Muscle layer of colon (tissue), 2 donors: ENCODE measurements at regions not wholly inside any gene's neighbourhood (a gene's known extent, or its start where the extent isn't known, plus 50 kb on each side); places are given as distances from the start of the nearest gene placed in this dataset.

ENCODE experiments used
- H3K27ac ChIP-seq: one replicate; pipeline ENCODE4 v1.7.0; 2013; ENCODE audit warnings: low read depth, mild to moderate bottlenecking, low read length, moderate library complexity
- H3K27me3 ChIP-seq, 2 donors: one replicate each; pipeline ENCODE4 v1.7.0; 2013; ENCODE audit warnings: low read length in 2 of 2, mild to moderate bottlenecking in 2 of 2; ENCODE audit not compliant: insufficient read depth in 2 of 2, control insufficient read depth in 1 of 2
- H3K36me3 ChIP-seq: one replicate; pipeline ENCODE4 v1.7.0; 2013; ENCODE audit warnings: mild to moderate bottlenecking, low read length; ENCODE audit not compliant: insufficient read depth
- H3K4me1 ChIP-seq: one replicate; pipeline ENCODE4 v1.7.0; 2013; ENCODE audit warnings: mild to moderate bottlenecking, low read length; ENCODE audit not compliant: insufficient read depth
- H3K4me3 ChIP-seq, 2 donors: one replicate each; pipeline ENCODE4 v1.7.0; 2013; ENCODE audit warnings: low read length in 2 of 2, low read depth in 1 of 2, mild to moderate bottlenecking in 1 of 2, moderate library complexity in 1 of 2
- H3K9ac ChIP-seq: one replicate; pipeline ENCODE4 v1.7.0; 2013; ENCODE audit warnings: low read length
- H3K9me3 ChIP-seq: one replicate; pipeline ENCODE4 v1.7.0; 2013; ENCODE audit warnings: mild to moderate bottlenecking, low read length
- donor health status: abdominal sarcoma.
- donor health status: Adenocarcinoma of cecum.

GRCh38 chr4:72828864-72829263, 240.7 kb downstream of the COX18 start:
- no peak overlapping the region for H3K4me3 ChIP-seq
- H3K27ac ChIP-seq, result no peak overlapping the region
- no peaks in the 10 kb centered on the region for H3K27me3 ChIP-seq
- no peaks in the 10 kb centered on the region for H3K36me3 ChIP-seq
- H3K4me1 ChIP-seq, result no peaks in the 10 kb centered on the region
- H3K9ac ChIP-seq, result no peak overlapping the region
- no peaks in the 10 kb centered on the region for H3K9me3 ChIP-seq

- H3K36me3 ChIP-seq, result no peaks in the 10 kb centered on the region
- H3K9me3 ChIP-seq, result no peaks in the 10 kb centered on the region
- H3K4me3 ChIP-seq, result no peak overlapping the region
- H3K27me3 ChIP-seq, result no peaks in the 10 kb centered on the region
- H3K4me1 ChIP-seq, result no peaks in the 10 kb centered on the region
- no peak overlapping the region for H3K9ac ChIP-seq
- H3K27ac ChIP-seq, result no peak overlapping the region
Measured at GRCh38 chr4:72827968-72828367, 241.5 kb downstream of the COX18 start.

- Histone ChIP-seq H3K36me3 (no peaks in the 10 kb centered on the region), H3K4me3 (no peak overlapping the region), H3K4me1 (no peaks in the 10 kb centered on the region), H3K9me3 (no peaks in the 10 kb centered on the region), H3K9ac (no peak overlapping the region), H3K27me3 (no peaks in the 10 kb centered on the region), H3K27ac (no peak overlapping the region)
Measured at GRCh38 chr4:72820107-72820506, 249.4 kb downstream of the COX18 start.

- Histone ChIP-seq H3K36me3 (no peaks in the 10 kb centered on the region), H3K27ac (no peak overlapping the region), H3K27me3 (no peaks in the 10 kb centered on the region), H3K9me3 (no peaks in the 10 kb centered on the region), H3K4me1 (no peaks in the 10 kb centered on the region), H3K9ac (no peak overlapping the region), H3K4me3 (no peak overlapping the region)
Measured at GRCh38 chr4:72817012-72817411, 248.0 kb upstream of the ADAMTS3 start.

GRCh38 chr4:72814241-72814640, 245.2 kb upstream of the ADAMTS3 start:
- Histone ChIP-seq H3K4me3 (no peak overlapping the region), H3K9ac (no peak overlapping the region), H3K9me3 (no peaks in the 10 kb centered on the region), H3K4me1 (no peaks in the 10 kb centered on the region), H3K27ac (no peak overlapping the region), H3K36me3 (no peaks in the 10 kb centered on the region), H3K27me3 (no peaks in the 10 kb centered on the region)

- Histone ChIP-seq H3K9ac (no peak overlapping the region), H3K4me3 (no peak overlapping the region), H3K9me3 (no peaks in the 10 kb centered on the region), H3K4me1 (no peaks in the 10 kb centered on the region), H3K36me3 (no peaks in the 10 kb centered on the region), H3K27ac (no peak overlapping the region), H3K27me3 (no peaks in the 10 kb centered on the region)
Measured at GRCh38 chr4:72809208-72809607, 240.2 kb upstream of the ADAMTS3 start.

GRCh38 chr4:72805284-72805683, 236.3 kb upstream of the ADAMTS3 start:
- H3K9me3 ChIP-seq, result no peaks in the 10 kb centered on the region
- no peak overlapping the region for H3K4me3 ChIP-seq
- no peak overlapping the region for H3K9ac ChIP-seq
- H3K27ac ChIP-seq, result no peak overlapping the region
- no peaks in the 10 kb centered on the region for H3K4me1 ChIP-seq
- no peaks in the 10 kb centered on the region for H3K27me3 ChIP-seq
- no peaks in the 10 kb centered on the region for H3K36me3 ChIP-seq

GRCh38 chr4:72797486-72797885, 228.5 kb upstream of the ADAMTS3 start:
- Histone ChIP-seq H3K9ac (no peak overlapping the region), H3K9me3 (no peaks in the 10 kb centered on the region), H3K27me3 (no peaks in the 10 kb centered on the region), H3K4me3 (no peak overlapping the region), H3K4me1 (no peaks in the 10 kb centered on the region), H3K36me3 (no peaks in the 10 kb centered on the region), H3K27ac (no peak overlapping the region)

GRCh38 chr4:72791054-72791453, 222.0 kb upstream of the ADAMTS3 start:
- Histone ChIP-seq H3K4me3 (no peak overlapping the region), H3K9ac (no peak overlapping the region), H3K36me3 (no peaks in the 10 kb centered on the region), H3K27me3 (no peaks in the 10 kb centered on the region), H3K9me3 (no peaks in the 10 kb centered on the region), H3K4me1 (no peaks in the 10 kb centered on the region), H3K27ac (no peak overlapping the region)

- no peaks in the 10 kb centered on the region for H3K36me3 ChIP-seq
- no peak overlapping the region for H3K27ac ChIP-seq
- H3K9ac ChIP-seq, result no peak overlapping the region
- H3K4me3 ChIP-seq, result no peak overlapping the region
- no peaks in the 10 kb centered on the region for H3K9me3 ChIP-seq
- no peaks in the 10 kb centered on the region for H3K27me3 ChIP-seq
- no peaks in the 10 kb centered on the region for H3K4me1 ChIP-seq
Measured at GRCh38 chr4:72786401-72786990, 217.5 kb upstream of the ADAMTS3 start.

GRCh38 chr4:72779241-72779640, 210.2 kb upstream of the ADAMTS3 start:
- no peaks in the 10 kb centered on the region for H3K36me3 ChIP-seq
- no peaks in the 10 kb centered on the region for H3K27me3 ChIP-seq
- H3K4me3 ChIP-seq, result no peak overlapping the region
- no peak overlapping the region for H3K27ac ChIP-seq
- no peak overlapping the region for H3K9ac ChIP-seq
- H3K4me1 ChIP-seq, result no peaks in the 10 kb centered on the region
- no peaks in the 10 kb centered on the region for H3K9me3 ChIP-seq

GRCh38 chr4:72777436-72777835, 208.4 kb upstream of the ADAMTS3 start:
- no peak overlapping the region for H3K4me3 ChIP-seq
- no peaks in the 10 kb centered on the region for H3K36me3 ChIP-seq
- no peaks in the 10 kb centered on the region for H3K9me3 ChIP-seq
- H3K9ac ChIP-seq, result no peak overlapping the region
- no peaks in the 10 kb centered on the region for H3K4me1 ChIP-seq
- H3K27me3 ChIP-seq, result no peaks in the 10 kb centered on the region
- no peak overlapping the region for H3K27ac ChIP-seq
